Mammary epithelial cell (primary cell): ENCODE measurements at regions not wholly inside any gene's neighbourhood (a gene's known extent, or its start where the extent isn't known, plus 50 kb on each side); places are given as distances from the start of the nearest gene placed in this dataset.

Source experiments
- CTCF ChIP-seq, 2 donors: IDR thresholded peaks in 1 of 2; conservative IDR thresholded peaks in 1 of 2; 2 replicates each; pipeline ENCODE4 v1.5.1; 2011 to 2012; ENCODE audit warnings: inconsistent platforms in 2 of 2, low read length in 2 of 2, mild to moderate bottlenecking in 2 of 2, control low read depth in 1 of 2, low read depth in 1 of 2; ENCODE audit not compliant: insufficient read depth in 1 of 2; ENCODE audit errors: extremely low read depth in 1 of 2
- EZH2 ChIP-seq: IDR thresholded peaks from 2 replicates; pipeline ENCODE4 v1.6.1; 2012; ENCODE audit warnings: low read length, inconsistent platforms, borderline replicate concordance

GRCh38 chr13:84845907-84846619, 953.2 kb downstream of the SLITRK6 start:
- no peak for TF ChIP-seq CTCF (conservative IDR thresholded peaks at IDR 0.05 in 1 of 2, IDR thresholded peaks at IDR 0.05 in 1 of 2; ENCODE audit: extremely low read depth in 1 of 2, insufficient read depth in 1 of 2, low read depth in 1 of 2, low read length in 2 of 2)
- TF ChIP-seq EZH2 = no peak
